H1 (cell line): ENCODE measurements at regions not wholly inside any gene's neighbourhood (a gene's known extent, or its start where the extent isn't known, plus 50 kb on each side); places are given as distances from the start of the nearest gene placed in this dataset.

Source experiments
- CHD1 ChIP-seq: IDR thresholded peaks from 2 replicates; pipeline ENCODE4 v1.6.1; 2012; ENCODE audit warnings: low read depth, low read length, improper control_type of control experiment
- CHD7 ChIP-seq: fragments of 300-600 bp; sonication (generic); IDR thresholded peaks from 2 replicates; pipeline ENCODE4 v1.7.1; 2012; ENCODE audit warnings: low read length, moderate library complexity, mild to moderate bottlenecking, inconsistent platforms; ENCODE audit not compliant: insufficient replicate concordance
- GTF2F1 ChIP-seq: IDR thresholded peaks from 2 replicates; pipeline ENCODE4 v1.6.1; 2012; ENCODE audit warnings: low read depth, low read length, improper control_type of control experiment, borderline replicate concordance
- HDAC2 ChIP-seq, 2 experiments: fragments of 300-600 bp in 1 of 2; sonication (generic) in 1 of 2; IDR thresholded peaks; 2 replicates each; pipeline ENCODE4 v1.6.1; 2011 to 2012; ENCODE audit warnings: low read depth in 2 of 2, low read length in 2 of 2, mild to moderate bottlenecking in 2 of 2, moderate library complexity in 2 of 2, borderline replicate concordance in 1 of 2, inconsistent platforms in 1 of 2
- KDM5A ChIP-seq: fragments of 200-600 bp; IDR thresholded peaks from 2 replicates; pipeline ENCODE4 v1.7.1; 2012; ENCODE audit warnings: mild to moderate bottlenecking, low read length, inconsistent platforms, mixed read lengths
- MAX ChIP-seq: IDR thresholded peaks from 2 replicates; pipeline ENCODE4 v1.6.1; 2012; ENCODE audit warnings: inconsistent platforms
- NRF1 ChIP-seq: IDR thresholded peaks from 2 replicates; pipeline ENCODE4 v1.6.1; 2011; ENCODE audit warnings: mild to moderate bottlenecking, low read depth, low read length, improper control_type of control experiment
- SAP30 ChIP-seq: fragments of 300-600 bp; sonication (generic); IDR thresholded peaks from 2 replicates; pipeline ENCODE4 v1.7.1; 2012; ENCODE audit warnings: low read length, moderate library complexity, mild to moderate bottlenecking, inconsistent platforms; ENCODE audit not compliant: insufficient read depth, insufficient replicate concordance
- TCF12 ChIP-seq: IDR thresholded peaks from 2 replicates; pipeline ENCODE4 v1.6.1; 2011; ENCODE audit warnings: low read depth, mild to moderate bottlenecking, low read length
- USF2 ChIP-seq: IDR thresholded peaks from 2 replicates; pipeline ENCODE4 v1.6.1; 2011; ENCODE audit warnings: low read length, improper control_type of control experiment

- no peak for TF ChIP-seq CHD7
- no peak for TF ChIP-seq GTF2F1
- no peak for TF ChIP-seq MAX
- no peak for TF ChIP-seq NRF1
- TF ChIP-seq USF2: no peak
- TF ChIP-seq HDAC2 (IDR thresholded peaks at IDR 0.05; ENCODE audit: borderline replicate concordance in 1 of 2, low read depth in 2 of 2, low read length in 2 of 2): no peak
- no peak for TF ChIP-seq SAP30
- no peak for TF ChIP-seq TCF12
- no peak for TF ChIP-seq KDM5A
- TF ChIP-seq CHD1: no peak
Measured at GRCh38 chr3:5980475-5980874, 793.0 kb downstream of the EDEM1 start (continued).
